Activated effector memory CD4-positive, alpha-beta T cell treated with anti-CD3 and anti-CD28 coated beads, Interleukin-2, amount 50 U/mL, for 16 hours (primary cell): ENCODE measurements at regions not wholly inside any gene's neighbourhood (a gene's known extent, or its start where the extent isn't known, plus 50 kb on each side); places are given as distances from the start of the nearest gene placed in this dataset.
"Not testable (repeated sequence)": the region's sequence is repeated elsewhere in the genome, so short reads cannot be mapped to it uniquely, and the experiment has no call there.

Source experiments
- DNase-seq: peaks from one replicate; pipeline ENCODE4 v3.0.0-alpha.2; 2020

DNA sequence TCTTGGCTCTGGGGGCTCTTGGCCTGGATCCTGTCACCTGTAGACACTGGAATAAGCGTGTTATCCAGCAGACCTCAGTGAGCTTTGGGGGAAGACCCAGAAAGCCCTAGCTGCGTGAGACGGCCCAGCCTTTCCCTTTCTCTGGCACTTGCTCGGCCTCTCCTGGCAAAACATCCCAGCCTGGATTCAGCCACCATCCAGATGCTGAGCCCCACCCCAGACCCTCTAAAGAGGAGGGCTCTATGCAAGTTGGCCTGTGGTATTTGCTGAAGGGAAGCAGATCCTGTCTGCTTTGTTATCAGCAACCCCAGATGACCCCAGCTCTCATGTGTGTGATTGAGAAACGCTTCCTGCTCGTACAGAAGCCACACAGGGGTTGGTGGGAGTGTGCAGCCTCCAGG, 267.2 kb downstream of the FAM43A start:
- DNase-seq: no peak

DNA sequence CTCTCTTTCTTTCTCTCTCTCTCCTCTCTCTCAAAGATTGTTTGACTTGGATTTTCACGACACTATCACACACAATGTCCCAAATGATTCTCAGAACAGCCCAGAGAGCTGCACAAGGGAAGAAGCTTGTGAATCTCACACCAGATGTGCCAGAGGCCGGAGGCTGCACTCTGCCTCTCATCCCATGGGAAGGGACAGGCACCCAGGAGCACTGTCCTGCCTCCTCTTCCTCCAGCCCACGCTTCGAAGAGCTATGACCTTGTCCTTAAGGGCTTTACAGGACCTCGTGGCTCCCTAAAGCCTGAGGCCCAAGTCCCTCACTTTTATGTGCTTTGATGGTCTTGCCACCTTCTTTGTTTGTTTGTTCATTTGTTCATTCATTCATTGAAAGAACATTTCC, 267.6 kb downstream of the FAM43A start:
- no peak for DNase-seq

DNA sequence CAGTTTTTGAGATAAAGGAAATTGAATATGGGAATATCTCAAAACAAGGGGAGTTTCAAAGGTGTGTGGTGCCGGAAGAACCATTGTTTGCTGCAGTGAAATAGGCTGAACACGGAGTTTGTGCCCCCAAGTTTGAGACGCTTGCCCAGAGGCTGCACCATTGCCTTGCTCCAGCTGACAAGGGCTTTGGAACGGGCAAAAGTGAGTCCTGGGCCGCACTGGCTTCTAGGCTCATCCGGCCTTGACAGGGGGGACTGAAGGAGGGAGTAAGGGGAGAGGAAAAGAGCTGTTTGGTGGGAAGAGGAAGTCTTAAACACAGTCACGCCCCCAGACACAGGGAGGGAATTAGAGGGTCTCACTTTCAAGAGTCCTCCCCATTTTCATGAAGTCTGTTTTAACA, 269.9 kb downstream of the FAM43A start:
- DNase-seq: no peak

DNA sequence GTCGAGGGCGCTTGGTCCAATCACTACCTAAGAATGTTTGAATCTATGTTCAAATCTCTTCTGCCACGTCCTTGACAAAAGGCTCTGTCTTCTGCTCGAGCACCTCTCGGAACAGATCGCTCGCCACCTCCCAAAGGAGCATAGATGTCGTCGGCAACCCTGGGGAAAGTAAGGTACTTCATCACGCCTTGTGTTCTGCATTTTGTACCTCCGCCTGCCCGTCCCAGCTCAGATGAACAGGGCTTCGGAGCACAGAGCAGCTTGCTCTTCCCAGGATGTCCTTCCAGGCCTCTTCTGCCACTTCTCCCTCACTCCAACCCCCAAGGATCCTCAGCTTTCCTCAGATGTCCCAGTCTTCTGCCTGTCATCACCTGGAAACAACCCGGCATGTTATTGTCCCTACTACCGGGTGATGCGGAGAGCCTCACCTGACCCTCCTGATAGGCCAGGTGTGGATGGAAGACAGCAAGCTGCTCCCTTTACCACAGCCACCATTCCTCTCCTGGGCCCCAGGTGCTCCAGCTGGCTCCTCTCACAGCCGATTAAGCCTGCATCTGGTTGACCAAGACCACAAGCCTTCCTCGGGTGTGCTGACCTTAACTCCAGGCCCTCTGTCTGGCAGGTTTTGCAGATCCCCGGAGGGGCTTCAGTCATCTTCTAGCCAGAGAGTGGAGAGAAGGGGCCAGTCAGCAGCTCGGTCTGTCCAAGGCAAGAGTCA, 270.5 kb downstream of the FAM43A start:
- no peak for DNase-seq

DNA sequence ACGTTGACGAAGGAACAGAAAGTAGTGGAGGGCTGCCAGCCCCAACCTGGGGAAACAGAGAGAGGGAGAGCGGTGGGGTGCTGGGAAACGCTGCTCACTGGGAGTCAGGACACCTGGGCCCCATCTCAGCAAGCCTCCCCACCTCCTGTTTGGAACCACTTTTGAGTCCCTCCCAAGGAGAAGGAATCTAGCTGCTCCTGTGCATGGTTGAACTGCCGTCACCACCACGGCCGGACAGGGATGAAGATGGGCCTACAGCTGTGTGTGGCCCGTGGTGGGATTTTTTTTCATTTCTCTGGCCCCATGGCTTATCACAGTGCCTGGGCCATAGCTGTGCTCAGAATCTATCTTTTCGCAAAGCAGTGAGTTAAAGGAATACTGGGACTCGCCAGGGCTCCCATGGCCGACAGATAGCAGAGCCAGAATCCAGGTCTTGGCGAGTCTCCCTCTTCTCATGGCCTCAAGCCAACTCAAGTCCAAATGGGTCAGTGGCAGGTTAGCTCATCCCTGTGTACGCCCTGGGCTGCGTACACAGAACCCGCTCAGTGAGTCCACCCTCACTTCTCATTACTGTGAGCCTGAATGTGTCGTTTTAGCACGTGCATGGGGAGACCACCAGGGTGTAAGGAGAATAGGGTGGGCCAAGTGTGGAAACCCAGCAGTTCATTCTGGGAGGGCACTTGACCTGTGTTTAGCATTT, 271.2 kb downstream of the FAM43A start:
- DNase-seq: no peak

DNA sequence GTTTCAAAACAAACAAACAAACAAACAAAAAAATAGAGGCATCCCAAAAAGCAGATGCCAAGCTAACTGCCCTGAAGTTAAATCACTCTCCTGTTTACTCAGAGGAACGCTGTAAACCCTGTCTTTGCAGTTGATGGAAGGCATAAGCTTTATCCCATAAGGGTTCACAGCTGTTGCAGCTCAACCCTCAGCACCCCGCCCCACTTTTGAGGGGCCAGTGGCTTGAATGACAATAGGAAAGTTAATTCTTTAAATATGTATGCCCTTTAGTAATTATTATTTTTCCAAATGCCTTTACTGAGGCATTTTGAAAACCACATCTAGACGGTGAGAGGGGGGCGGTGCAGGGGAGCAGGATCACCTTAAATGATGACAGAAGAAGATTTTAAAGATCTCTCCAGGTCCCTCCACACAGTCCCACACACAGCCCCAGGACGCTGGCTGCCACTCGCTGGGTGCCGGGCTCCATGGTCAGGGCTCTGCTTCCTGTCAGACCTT, 272.1 kb downstream of the FAM43A start:
- DNase-seq: no peak

DNA sequence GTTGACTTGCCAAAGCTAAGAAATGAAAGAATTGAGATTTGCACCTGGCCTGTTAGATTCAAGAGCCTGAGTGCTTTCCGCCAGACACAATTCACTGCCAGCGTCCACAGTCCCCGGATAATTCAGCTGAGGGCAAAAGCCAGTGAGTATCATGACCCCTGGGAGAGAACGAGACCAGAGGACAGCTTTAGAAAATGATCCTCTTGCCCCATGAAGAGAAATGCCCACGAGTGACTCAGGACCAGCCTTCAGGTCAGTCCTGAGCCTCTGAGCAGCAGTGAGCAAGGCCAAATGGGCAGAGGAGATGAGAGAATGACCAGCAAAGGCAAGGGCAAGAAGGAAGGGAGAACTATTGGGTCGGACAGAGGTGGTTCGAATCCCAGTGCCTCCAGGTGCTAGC, 273.5 kb downstream of the FAM43A start:
- no peak for DNase-seq

DNA sequence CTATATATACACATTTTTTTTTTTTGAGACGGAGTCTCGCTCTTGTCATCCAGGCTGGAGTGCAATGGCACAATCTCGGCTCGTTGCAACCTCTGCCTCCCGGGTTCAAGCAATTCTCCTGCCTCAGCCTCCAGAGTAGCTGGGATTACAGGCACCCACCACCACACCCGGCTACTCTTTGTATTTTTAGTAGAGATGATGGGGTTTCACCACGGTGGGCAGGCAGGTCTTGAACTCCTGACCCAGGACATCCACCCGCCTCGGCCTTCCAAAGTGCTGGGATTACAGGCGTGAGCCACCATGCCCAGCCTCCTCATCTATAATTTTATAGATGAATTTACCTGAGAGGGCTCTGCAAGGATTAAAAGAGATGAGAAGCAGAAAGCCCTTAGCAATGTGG, 274.0 kb downstream of the FAM43A start:
- not testable (repeated sequence) for DNase-seq

DNA sequence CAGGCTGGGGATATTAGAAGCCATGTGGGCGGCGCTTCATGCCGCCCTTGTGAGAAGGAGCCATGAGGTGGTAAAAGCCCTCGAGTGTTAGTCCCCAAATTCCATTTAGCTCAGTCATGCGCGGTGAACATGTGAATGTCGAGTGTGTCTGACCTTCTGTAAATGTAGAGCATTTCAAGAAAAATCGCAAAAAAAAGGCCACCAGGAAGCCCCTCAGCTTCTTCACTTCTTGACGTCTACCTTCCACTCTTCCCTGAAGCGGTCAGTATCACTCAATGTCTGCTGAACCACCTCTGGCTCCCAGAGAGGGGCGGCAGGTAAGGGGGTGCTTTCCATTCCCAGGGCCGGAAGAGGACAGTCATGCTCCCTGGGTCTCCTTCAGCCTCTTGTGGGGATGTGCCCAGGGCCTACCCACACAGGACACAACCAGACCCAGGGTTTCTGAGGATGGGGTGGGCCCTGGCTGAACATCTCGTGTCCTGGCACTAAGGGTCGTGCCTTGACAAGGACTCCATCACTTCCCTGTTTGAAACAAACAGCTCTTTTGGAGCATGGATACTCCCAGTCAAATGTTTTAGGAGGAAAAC, 274.9 kb downstream of the FAM43A start:
- DNase-seq: no peak

DNA sequence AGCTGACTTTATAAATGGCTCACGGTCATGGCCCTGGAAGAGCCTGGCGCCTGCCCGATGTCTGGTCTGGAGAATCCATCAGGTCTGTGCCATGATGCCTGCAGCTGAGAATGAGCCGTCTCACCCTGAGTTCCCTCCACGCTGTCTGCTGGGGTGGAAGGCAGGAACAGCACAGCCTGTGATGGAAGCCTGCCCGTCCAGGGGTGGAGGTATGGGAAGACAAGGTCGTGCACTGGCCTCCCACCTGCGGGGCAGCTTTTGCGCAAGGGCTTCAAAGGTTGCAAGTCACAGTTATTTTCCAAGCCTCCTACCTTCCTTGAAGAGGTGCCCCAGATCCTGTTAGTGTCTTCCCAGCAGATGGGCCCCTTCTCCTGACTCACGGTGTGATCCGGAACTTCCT, 275.5 kb downstream of the FAM43A start:
- no peak for DNase-seq

DNA sequence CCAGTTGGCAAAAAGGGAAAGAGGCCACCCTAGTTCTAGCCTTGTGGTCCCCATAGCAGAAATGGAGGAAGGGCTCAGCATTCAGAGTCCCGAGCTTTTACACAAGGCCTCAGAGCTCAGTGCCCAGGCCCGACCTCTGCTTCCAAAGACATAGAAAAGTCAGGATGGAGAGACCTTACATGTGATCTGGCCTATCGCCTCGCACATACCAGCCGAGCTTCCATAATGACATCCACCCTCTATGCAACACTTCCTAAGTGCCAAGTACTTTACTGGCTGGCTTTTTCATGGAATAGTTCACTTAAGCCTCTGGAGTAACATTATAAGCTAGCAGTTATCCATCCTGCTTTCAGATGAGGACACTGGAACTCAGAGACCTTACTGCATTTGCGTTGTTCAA, 275.9 kb downstream of the FAM43A start:
- no peak for DNase-seq

DNA sequence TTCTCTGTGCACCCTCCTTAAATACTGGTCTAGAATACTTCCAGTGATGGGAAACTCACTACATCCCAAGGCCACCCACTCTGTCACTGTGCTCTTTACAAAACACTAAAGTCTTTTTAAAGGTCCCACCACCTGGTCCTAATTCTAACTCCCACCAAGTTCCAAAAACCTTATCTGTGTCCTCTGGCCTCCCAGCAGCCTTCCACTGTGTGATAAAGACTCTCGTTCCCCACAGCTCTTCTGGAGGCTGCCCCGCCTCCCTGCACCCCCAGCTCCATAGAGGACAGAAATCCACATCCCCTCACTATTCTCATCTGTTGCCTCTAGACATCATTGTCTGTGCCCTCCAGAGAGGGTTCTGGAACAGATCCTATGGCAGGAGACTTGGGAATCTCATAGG, 276.4 kb downstream of the FAM43A start:
- no peak for DNase-seq

DNA sequence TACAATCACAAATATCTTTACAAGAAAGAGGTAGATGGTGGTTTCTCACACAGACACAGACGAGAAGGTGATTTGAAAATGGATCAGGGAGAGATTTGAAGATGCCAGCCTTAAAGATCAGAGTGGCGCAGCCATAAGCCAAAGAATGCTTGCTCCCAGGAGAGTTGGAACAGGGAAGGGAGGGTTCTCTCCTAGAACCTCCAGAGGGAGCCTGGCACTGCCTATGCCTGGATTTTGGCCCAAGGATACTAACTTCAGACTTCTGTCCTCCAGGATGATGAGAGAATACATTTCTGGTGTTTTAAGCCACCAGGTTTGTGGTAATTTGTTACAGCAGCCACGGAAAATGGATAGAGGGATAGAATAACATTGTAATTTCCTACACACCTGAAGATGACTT, 279.1 kb downstream of the FAM43A start:
- peak; percentile 21 for DNase-seq

DNA sequence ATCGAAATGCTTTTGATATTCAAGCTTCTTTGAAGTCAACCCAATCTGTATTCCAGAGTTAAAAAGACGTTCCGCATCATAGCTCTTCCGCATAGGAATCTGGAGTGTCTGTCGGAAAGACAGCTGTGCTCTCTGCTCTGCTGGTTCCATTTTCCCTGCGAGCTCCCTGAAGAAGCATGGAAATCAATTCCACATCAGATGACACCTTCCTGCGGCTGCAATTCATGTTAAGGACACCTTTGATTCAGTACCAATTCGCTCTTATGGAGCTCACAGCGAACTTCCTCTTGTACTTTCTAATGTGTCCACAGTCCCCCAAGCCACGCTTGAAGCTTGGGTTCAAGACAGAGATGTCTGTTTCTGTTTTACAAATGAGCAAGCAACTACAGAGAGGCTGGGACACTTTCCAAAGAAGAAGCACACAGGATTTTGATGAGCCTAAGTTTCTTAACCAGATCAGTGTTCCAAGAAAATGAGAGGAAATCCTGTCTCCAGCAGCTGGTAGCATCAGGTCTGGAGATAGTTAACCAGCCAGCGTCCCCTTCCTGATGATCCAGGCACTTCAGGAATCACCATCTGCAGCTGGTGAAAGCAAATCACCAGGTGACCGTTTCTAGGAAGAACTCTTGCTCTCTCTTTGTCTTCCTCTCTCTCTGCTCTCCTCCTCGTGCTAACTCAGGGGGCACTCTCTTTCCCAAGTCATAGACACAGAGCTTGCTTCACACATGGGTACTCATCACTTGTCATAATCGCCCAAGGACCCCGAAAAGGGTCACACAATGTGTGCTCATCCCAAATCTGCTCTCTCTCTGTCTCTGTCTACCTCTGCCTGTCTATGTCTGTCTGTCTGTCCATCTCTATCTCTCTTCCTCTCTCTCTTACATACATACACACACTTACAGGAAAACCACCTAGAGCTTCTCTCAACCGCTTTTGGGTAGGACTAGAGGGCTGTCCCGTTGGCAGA, 281.8 kb downstream of the FAM43A start:
- DNase-seq: peak; percentile 16

DNA sequence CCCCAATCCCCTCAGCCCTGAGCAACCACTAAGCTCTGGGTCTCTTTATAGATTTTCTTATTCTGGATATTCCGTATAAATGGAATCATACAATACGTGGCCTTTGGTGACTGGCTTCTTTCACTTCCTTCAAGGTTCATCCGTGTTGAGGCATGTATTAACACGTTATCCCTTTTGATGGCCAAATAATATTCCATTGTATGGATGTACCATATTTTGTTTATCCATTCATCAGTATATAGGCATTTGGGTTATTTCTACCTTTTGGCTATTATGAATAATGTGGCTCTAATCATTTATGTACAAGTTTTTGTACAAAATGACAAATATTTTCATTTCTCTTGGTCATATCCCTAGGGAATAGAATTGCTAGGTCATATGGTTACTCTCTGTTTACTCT, 284.4 kb downstream of the FAM43A start:
- no peak for DNase-seq

DNA sequence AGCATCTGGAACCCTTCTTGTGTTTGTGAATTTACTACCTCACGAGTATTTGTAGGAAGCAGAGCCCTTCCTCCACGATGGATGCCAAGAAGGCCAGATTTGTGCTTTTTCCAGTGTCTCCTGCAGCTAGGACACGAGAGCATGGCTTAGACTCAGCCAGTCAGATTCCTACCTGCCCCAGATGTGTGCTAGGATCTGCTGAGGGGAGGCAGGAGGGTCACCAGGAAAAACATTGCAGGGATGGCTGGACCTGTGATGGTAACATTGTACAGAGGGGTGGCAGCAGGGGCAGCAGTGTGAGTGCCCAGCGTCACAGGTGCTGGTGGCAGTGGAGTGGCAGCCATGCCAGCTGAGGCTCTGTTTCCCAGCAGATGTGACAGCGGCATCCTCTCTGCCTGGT, 285.3 kb downstream of the FAM43A start:
- DNase-seq: peak; percentile 38

DNA sequence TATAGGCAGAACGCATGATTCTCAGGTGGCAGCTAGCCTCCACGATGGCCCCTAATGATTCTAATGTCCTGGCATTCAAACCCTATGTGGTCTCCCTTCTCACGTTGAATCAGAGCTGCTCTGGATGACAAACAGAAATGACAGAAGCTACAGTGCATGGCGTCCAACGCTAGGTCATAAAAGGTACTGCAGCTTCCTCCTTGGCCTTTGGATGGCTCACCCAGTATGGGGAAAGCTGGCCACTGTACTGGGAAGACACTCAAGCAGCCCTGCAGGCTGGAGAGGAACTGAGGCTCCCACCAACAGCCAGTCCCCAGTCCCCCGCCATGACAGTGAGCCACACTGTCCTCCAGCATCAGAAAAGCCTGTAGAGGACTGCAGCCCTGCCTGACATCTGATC, 286.3 kb downstream of the FAM43A start:
- no peak for DNase-seq

DNA sequence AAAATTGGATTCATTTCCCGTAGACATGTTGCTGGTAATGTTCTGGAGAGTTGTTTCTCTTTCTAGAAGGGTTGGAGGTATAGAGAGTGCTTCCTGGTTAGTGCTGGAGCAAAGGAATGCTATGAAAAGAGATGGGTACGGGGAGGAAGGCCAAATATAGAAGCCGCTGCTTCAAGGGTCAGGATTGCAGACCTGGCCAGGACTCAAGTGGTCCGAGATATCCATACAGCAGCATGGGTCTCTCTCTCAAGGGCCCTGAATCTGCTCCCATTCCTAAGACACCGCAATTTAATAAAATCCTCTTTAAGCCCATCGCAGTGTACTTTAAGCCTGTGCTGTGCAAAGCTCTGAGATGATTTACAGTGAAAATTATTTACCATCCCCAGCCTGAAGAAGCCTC, 287.0 kb downstream of the FAM43A start:
- DNase-seq: no peak

DNA sequence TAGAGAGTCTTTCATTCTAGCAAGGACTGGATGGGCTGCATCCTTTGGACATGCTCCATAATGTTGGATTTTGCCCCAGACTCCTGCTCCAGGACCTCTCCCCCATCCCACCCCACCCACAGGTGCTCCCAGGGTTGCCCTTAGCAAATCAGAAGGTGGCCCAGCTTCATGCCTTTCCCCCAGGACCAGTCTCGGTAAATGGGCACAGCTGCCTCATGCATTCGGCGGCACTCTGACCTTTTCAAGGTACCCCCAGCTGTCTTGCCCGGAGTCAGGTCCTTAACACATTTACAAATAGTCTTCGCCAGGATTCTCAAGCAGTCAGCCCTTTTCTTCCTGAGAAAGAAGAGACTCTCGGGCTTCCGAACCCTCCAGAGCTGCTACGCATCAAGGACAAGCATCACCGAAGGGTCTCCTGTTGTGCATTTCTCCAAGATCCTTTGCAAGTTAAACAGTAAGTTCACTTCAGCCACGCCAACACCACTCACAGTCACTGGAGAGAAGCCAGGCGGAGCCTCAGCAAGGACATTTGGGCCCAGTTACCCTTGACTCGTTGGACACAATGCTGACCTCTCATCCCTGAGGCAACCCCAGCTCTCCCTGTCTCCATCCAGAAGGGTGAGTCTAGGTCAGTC, 287.8 kb downstream of the FAM43A start:
- DNase-seq: no peak

DNA sequence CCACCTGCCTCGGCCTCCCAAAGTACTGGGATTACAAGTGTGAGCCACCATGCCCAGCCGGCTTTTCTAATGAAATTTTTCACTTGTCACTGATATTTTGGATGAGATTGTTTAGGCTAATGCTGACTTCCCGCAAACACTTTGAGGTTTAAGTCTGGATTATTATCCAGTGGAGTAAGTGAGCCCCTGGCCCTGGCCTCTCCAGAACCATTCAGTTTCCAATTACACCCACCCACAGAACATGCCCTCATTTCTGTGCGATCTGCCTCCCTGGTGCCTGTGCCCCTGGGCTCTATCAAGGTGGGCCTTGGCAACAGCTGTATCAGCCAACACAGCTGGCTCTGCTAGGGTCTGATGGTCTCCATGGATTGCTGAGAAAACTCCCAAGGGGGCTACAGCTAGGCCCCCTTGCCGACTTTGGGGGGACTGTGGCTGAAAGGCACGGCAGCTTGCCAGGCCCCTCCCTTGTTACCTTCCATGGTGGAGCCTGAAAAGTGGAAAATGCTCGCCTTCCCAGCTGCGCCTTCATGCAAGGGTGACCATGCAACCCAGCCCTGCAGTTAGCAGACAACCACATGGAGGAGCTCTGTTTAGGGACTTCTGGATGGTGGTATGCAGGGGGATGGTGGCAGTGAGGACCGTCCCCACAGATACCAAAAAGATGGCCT, 288.9 kb downstream of the FAM43A start:
- DNase-seq: peak; percentile 19

DNA sequence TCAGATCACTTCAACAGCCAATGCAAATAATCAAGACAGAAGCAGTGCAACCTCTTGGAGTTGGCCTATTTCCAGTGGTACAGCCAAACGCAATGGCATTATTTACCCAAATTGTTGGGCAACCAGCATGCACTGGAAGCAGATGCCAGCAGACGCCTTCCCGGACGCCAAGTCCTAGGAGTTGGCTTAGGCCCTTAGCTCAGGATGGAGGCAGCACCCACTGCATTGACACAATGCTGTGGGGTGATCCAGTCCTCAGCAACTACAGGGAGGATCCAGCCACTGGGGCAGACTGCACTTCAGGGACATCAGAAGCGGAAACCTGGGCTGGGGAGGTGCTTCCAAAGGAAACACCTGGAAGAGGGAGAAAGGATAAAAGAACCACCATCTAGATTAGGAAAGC, 290.4 kb downstream of the FAM43A start:
- no peak for DNase-seq

DNA sequence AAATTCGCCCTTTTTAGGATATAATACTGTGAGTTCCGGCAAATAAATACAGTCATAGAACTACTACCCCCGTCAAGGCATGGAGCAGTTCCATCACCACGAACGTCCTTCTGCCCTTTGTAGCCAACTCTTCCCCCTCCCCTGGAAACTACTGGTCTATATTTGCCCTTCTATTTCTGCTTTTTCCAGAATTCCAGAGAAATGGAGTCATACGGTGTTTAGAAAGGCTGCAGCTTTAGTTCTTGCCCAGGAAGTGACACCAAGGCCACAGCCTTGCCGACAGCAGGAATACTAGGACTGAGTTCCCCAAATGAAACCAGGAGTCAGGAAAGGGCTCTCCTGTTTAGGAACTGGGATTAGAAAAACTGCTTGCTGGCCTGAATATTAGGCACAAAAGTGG, 291.2 kb downstream of the FAM43A start:
- no peak for DNase-seq
